HG02981 (cell line): ENCODE measurements at regions not wholly inside any gene's neighbourhood (a gene's known extent, or its start where the extent isn't known, plus 50 kb on each side); places are given as distances from the start of the nearest gene placed in this dataset.

Experiments used
- ATAC-seq: cut with Tn5 transposase; IDR thresholded peaks from one replicate; pipeline ENCODE4 v1.9.1; 2021; ENCODE audit warnings: mild to moderate bottlenecking, moderate library complexity; ENCODE audit not compliant: unreplicated experiment

DNA sequence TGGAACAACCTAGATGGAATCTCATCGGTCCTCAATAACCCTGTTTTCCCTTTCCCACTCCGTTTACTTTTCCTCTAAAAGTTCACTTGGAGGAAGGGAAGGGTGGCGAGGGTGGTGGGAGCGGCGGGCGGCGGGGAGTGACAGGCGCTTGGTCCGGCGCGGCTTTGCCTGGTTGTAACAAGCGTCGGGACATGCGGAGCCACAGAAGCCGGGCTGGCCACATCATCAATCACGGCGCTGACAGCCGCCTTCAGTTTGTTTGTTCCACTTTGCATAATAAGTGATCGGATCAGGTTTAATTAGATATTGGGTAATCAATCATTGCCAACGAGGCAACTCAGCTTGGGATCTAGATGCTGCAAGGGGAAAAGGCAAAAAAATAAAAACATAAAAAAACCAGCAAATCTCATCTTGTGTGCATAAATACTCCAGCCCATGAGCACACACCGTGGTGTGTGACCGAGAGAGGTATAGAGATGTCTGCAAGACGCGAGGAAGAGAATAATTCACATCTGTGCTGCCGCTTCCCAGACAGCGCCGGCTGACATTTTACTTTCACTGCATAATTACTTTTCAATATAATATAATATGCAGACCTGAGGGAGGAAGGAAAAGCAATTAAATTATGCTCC, 396.2 kb upstream of the IRX4 start:
- no peak for ATAC-seq

DNA sequence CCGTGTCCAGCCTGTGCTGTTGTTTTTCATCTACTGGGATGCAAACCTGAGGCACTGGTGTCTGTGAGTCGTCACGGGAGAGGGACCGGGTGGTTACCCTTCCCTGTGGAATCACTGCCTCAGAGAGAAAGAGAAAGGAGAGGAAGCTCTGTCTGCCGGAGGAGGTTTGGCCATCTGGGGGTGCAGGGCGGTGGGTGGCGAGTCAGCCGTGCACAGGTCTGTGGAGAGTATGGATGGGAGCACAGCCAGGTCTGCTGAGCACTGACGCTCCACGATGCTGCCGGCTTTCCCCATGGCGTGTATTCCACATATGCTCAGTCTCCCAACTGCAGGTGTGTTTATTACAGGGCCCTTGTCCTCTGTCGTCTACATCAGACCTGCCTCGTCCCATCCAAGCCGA, 395.2 kb upstream of the IRX4 start:
- ATAC-seq = no peak

DNA sequence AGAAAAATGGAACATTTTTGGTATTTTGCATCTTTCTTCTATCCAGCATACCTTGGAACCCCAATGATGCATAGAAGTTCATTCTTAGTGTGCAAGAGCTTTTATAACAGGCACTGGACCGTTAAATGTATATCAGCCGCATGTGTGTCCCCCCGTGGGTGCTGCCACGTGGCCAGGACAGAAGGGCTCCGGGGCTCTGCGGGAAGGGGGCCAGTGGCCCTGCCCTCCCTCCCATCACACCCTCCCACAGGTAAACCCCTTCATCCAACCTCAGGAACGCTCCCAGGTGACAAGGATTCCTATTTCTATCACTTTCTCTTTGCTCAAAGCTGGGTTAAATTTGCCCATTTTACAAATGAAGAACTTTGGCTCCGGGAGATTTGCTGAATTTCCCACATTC, 393.4 kb upstream of the IRX4 start:
- no peak for ATAC-seq

DNA sequence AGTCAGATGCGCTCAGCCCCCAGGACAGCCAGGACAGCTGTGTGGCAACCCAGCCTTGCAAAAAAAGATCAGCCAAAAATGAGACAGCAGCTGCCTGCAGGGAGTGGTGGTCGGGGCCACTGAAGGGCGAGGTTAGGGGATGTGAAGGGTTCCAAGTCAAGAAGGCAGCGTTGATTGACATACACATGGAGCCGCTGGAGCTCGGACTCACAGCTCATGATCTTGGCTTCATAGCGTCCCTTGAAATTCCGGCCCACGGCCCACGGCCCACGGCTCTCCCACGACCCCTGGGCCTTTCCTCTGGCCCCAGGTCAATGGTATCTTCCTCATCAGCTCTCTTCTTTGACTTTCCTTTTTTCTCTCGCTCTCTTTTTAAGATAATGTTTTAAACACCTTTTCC, 390.0 kb upstream of the IRX4 start:
- ATAC-seq = no peak

DNA sequence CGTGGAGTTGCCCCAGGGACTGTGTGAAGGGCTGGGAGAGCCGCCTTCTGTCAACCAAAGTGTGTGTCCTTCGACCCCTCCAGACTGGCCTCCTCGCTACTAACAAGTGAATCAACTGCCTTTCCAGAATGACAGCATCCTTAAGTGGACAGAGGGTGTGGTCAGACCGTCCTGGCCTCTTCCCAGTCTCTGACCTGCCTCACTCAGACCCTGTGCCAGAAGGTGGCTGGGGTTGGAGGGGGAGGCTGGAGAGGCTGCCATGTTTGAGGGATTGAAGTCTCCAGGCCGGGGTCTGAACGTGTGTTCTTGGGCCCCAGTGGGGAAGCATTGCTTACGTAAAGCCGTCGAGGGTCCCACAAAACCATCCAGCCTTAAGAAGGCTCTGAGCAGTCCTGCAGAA, 389.3 kb upstream of the IRX4 start:
- no peak for ATAC-seq

DNA sequence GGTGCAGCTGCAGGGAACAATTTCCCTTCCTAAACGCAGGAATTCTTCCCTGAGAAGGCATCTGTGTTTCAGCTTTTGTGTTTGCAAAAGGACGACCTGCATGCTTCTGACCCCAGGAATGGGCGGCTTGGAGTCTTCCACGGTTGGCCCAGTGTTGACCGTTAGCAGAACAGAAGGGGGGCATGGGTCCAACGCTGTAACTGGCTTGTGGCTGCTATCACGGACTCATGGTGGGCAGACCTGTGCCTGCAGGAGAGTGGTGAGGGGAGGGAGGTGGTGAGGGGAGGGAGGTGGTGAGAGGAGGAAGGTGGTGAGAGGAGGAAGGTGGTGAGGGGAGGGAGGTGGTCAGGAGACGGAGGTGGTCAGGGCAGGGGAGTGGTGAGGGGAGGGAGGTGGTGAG, 388.6 kb upstream of the IRX4 start:
- no peak for ATAC-seq

DNA sequence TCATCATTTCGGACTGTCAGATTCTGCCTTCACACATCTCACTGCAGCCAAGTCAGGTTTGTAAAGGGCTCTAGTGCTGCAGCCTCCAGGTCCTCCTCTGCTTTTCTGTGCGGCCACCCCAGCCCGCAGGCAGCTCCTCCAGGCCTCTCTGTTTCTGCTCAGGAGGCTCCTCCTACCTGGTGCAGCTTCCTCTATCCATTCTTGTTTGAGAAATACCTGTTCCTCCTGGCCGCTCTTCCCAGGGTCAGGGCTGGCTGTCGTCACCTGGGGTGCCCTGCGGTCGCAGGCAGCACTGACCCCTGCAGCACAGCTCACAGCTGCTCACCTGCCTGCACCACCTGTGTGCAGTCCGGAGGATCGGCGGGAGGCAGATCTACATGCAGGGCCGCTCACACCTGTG, 387.7 kb upstream of the IRX4 start:
- ATAC-seq = no peak

DNA sequence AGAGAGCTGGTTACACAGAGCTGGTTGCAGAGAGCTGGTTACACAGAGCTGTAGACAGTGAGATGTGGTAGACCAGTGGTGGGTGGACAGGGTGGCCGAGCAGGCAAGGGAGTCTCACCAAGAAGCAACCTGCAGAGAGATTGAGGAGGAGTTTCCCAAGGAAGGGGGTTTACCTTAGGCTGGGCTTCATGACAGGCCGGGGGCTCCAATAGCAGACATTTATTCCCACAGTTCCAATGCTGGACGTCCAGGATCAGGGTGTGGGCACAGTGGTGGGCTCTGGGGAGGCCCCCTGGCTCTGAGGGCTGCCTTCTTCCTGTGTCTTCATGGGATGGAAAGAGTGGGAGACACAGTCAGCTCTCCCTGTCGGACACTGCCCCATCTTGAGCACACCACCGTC, 386.9 kb upstream of the IRX4 start:
- no peak for ATAC-seq

DNA sequence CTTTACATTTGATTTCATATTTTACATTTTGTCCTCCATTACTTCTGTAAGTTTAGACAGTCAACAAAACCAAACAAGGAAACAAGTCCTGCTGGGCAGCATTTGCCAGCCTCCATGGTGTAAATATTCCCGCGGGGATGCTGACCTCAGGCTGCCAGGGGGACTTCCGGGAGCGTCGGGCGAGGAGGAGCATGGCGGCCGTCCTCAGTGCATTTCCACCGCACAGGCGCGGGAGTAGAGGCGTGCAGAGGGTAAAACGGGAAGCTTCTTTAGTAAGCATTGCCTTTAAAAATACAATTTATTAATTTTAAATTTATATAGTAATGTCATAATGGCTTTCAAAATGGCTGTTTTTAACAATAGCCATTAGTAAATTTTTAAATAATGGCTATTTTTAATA, 385.3 kb upstream of the IRX4 start:
- no peak for ATAC-seq

DNA sequence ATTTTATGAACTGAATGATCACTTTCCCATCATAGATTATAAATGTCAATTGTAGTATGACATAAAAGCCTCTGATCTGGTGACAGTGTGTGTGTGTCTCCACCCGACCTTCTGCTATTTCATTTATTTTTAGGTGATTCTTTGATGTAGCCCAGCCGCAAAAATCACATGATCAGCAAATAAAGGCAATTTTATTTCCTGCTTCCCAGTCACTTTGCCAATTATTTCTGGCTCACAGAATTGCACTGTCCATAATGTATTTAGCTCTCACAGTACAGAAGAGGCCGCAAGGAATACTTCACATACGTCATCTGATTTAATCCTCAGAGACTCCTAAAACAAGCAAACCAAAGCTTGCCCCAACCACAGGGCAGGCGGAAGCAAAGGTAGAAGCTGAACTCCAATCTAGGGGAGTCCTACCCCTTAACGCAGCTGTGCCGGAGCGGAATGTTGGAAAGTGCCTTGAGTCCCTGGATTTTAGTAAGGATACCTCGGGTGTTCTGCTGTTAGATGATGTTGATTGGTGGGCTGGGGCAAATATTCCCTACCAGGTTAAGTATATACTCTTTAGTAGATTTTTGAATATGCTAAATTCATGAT, 384.0 kb upstream of the IRX4 start:
- ATAC-seq = no peak

DNA sequence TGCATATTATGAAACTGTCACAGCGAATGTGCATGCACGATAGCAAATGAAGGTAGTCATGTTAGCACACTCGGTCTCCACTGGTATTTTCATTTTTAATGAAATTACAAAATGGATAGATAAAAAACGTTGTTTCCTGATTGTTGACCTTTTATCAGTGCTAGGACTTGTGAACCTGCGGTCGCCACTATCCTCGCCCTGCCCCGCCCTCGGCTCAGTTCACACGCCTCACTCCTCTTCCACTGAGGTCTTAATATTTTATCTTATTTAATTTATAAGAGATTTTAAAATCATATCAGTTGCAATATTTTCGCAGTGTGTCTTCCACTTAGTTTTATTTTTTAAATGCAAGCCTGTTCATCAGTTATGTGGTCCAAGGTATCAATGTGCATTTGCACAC, 382.6 kb upstream of the IRX4 start:
- ATAC-seq = no peak

DNA sequence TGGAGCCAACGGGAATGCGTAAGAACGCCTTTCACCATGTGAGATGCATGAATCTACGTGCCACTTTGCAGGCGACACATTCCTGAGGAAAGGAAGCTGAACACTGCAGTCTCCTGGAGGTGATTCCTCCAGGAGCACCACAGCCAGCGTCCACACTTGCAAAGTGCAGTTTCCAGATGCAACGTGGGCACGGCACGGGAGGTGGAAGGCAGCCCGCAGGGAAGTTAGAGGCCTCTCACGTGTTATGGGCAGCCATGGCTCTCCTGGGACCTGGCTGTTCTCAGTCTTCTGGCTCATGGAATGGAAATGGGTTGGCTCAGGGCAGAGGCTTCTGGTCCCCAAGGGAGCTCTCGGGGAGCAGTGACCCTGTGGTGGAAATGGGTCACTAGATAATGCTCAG, 381.0 kb upstream of the IRX4 start:
- ATAC-seq = no peak

DNA sequence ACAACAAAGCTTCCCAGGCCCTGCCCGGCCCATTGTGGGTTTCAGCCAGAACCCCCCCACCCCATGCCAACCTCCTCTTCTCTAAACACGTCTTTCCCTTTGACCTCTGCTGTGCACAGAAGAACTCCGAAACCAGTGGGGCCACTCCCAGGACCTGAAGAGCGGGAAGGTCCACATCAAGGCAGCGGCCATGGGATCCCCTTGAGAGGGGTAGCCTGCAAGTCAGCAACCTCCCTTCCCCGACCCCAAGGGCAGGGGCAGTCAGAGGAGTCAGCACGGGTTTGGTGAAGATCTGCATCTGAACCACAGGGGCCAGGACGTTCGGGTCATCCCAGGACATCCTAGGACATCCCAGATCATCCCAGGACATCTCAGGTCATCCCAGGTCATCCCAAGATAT, 379.9 kb upstream of the IRX4 start:
- ATAC-seq = no peak

DNA sequence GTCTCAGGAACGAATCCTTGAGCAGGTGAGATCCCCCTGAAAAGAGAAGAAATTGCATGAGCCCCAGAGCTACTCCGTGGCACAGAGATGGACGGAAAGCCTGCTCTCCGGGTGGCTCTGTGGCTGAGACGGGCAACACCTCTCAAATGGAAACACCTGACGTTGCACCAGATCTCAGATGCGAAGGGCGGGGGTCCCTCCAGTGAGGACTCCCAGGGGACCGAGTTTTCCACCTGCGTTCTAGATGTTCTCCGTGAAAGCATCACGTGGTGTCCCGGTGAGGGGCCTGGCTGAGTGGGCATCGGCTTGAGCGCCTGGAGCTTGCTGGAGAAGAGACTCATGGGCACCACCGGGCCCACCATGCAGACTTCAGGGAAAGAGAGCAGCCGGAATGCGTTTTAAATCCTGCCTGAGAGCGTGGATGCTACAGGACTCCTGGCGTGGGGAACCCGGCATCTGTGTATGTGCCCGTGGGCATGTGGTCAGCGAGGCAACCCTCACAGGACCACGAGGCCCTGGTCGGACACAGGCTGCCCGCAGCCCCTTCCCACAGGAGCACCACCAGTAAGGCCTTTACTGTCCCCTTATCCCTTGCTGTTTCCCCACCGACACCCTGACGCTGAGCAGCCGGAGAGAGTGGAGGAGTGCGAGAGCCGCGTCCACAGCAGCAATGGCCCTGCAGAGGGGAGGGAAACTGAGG, 378.4 kb upstream of the IRX4 start:
- no peak for ATAC-seq

DNA sequence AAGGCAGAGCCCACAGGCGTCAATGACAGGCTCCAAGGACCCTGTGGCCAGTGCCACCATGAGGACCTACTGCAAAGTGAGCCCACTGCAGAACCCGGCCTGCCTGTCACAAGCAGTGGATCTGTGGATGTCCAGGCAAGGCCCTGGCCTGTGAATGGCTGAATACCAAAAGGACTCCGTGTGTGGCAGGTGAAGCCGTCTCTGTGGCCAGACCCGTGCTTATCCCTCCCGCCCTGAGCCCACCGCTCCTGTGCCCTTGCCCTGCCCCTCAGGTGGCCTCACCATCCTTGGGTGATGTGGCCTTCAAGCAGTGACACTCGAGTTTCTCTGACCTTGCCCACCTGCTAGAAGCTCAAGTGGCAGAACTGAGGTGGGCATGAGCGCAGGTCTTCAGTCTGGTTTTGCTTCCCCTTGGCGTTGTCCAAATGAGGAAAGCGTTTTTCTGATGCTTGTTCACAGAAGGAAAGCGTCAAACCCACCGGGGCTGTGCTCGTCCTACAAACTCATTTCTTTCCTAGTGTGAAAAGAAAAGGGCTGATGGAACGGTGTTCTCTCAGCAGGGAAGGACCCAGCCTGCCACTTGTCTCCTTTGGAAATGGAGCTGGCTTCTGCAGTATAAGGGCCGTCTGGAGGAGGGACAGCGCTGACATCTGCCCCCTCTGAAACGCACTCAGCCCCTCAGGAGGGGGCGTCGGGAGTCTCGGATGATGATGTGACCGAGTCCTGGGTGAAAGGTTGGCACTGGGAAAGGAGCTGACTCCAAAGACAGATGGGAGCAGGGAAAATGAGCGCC, 377.7 kb upstream of the IRX4 start:
- no peak for ATAC-seq

DNA sequence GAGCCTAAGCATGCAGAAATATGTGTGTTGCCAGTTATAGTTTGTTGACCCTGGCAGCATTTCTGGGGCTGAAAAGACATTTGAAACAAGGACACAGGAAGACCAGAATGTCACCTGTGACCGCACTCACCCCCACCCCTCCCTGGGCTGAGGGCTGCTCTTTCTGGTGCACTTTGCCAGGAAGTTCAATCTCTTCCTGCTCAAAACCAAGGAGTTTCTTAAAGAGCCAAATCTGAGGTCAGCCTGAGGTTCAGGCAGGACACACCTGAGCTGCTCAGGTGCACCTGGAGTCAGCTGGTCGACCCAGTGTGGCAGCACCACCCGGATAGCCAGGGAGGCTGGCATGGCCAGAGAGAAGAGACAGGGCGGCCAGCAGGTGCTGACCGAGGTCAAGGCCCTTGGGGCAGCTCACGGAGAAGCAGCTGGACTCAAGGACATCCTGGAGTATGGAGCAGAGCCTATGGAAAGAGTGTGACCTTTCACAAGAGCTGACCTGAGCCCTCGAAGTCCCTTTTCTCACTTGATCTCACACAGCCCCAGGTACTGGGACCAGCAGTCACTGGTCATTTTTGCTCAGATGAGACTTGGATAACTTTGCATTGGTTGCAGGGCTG, 376.9 kb upstream of the IRX4 start:
- no peak for ATAC-seq

DNA sequence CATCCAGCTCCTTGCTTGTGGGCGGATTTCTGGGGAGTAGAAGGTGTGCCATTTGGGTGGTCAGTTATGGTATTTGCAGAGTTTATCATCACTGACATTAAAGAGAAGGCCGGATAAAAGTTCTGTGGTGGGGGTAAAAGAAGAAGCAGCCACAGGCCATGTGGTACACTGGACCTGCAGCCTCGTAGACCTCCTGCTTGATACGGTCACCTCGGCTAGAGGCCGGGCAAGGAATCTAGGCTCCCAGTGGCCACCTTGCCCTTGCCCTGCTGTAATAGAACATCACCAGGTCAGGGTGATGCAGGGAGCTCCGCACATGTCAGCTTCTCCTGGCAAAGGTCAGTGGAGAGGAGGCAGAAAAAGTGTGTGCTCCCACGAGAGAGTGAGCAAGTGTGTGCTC, 376.1 kb upstream of the IRX4 start:
- no peak for ATAC-seq

DNA sequence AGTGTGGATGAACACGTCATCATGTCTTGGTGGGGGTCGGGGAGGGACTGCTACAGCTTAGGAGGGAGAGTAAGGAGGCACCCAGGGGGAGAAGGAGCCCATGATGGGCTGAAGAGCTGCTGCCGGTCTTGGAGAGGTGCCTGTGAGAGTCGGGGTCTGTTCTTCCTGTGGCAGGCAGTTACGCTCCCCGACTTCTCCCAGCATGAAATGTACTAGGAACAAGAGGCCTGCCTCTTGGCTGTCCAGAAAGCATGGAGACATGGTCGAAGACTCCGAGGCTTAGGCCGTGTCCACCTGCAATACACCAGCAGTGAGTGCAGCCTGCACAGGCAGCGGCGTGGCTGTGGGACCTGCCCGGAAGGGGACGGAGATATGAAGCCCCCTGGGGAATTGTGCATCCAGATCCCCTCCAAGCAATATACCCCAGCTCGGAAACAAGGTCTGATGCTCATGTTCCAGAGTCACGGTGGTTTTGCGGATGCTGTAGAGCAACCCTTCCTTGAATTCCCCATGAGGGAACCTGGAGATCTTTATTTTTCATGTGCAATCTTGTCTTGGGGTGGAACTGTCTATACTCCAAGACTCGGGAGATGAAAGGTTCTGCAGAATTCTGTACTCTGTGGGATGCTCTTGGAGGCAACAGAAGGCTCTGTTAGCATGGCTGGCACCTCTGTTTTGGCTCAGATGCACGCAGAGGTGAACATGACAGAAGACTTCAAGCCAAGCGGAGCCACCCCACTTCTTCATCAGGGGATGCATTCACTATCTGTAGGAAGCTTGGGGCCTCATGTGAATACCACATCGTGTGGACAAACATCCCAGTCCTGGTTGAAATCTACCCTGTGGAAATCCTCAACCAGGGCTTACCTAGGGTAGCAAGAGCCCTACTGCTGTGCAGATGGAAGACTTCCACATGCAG, 374.9 kb upstream of the IRX4 start:
- ATAC-seq = no peak

DNA sequence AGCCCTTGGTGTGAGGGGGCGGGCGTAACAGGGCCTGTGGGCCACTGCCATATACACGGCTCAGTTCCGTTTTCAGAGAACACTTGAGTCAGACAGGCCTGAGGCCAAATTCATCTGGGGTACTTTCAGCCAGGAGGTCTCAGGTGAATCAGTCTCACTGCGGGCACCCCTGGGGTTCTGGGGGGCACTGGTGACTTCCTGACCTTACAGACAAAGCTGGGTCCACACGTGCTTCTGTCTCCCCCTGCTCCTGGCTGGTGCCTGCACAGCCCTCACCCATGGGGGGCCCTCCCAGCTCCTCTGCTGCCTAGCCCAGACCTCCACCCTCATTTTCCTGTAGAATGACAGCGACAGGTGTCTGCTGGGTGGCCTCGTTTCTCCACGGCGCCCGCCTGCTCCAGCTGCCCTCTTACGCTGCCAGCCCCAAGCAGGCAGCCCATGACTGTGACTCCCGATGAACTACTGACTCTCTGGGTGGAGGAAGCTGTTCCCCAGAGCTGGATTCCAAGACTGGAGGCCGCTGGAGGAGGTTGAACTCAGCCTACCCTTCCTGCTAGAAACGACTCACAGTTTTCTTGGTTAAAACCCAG, 374.1 kb upstream of the IRX4 start:
- no peak for ATAC-seq
